Ishikawa (cell line): ENCODE measurements at regions not wholly inside any gene's neighbourhood (a gene's known extent, or its start where the extent isn't known, plus 50 kb on each side); places are given as distances from the start of the nearest gene placed in this dataset.

Experiments used
- CEBPB ChIP-seq: IDR thresholded peaks from 2 replicates; pipeline ENCODE4 v1.6.1; 2012
- CREB1 ChIP-seq: IDR thresholded peaks from 2 replicates; pipeline ENCODE4 v1.6.1; 2012; ENCODE audit warnings: low read depth
- EGR1 ChIP-seq: IDR thresholded peaks from 2 replicates; pipeline ENCODE4 v1.6.1; 2012
- EP300 ChIP-seq: IDR thresholded peaks from 2 replicates; pipeline ENCODE4 v1.6.1; 2012; ENCODE audit warnings: borderline replicate concordance
- FOXM1 ChIP-seq: IDR thresholded peaks from 2 replicates; pipeline ENCODE4 v1.6.1; 2012; ENCODE audit warnings: low read depth, borderline replicate concordance
- NFIC ChIP-seq: IDR thresholded peaks from 2 replicates; pipeline ENCODE4 v1.6.1; 2012
- RAD21 ChIP-seq: IDR thresholded peaks from 2 replicates; pipeline ENCODE4 v1.6.1; 2012; ENCODE audit warnings: low read depth
- TAF1 ChIP-seq: IDR thresholded peaks from 2 replicates; pipeline ENCODE4 v1.6.1; 2012; ENCODE audit warnings: low read depth, mild to moderate bottlenecking
- TCF12 ChIP-seq: IDR thresholded peaks from 2 replicates; pipeline ENCODE4 v1.6.1; 2012; ENCODE audit warnings: low read depth
- TEAD4 ChIP-seq: IDR thresholded peaks from 2 replicates; pipeline ENCODE4 v1.6.1; 2012
- YY1 ChIP-seq: IDR thresholded peaks from 2 replicates; pipeline ENCODE4 v1.6.1; 2012; ENCODE audit warnings: low read depth
- ZBTB7A ChIP-seq: IDR thresholded peaks from 2 replicates; pipeline ENCODE4 v1.6.1; 2012; ENCODE audit warnings: low read depth
- TF ChIP-seq, protein P1 (sequence below): IDR thresholded peaks from 2 replicates; pipeline ENCODE4 v1.6.1; 2012; ENCODE audit warnings: low read depth, mild to moderate bottlenecking
- TF ChIP-seq, protein P2 (sequence below): IDR thresholded peaks from 2 replicates; pipeline ENCODE4 v1.6.1; 2012
- TF ChIP-seq, protein P3 (sequence below): IDR thresholded peaks from 2 replicates; pipeline ENCODE4 v1.6.1; 2012

DNA sequence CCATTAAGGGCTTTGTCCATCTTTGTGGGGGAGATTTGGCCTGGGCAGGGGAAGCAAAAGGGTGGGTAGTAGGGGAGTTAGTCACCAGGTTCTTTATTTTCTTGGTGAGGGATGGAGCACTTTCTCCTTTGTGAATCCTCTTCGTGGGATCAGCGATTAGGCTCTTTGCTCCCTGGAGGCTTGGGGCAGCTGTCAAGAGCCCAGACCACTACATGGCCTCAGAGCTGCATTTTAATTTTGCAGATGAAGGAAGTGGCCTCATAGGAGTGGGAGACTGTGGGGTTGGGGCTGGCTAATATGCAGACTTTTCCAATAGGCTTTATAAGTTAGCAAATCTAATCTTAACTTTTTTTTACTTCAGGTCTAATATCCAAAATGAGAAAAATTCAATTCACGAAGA, 168.1 kb upstream of the DEFB112 start:
- TF ChIP-seq, protein P1, sequence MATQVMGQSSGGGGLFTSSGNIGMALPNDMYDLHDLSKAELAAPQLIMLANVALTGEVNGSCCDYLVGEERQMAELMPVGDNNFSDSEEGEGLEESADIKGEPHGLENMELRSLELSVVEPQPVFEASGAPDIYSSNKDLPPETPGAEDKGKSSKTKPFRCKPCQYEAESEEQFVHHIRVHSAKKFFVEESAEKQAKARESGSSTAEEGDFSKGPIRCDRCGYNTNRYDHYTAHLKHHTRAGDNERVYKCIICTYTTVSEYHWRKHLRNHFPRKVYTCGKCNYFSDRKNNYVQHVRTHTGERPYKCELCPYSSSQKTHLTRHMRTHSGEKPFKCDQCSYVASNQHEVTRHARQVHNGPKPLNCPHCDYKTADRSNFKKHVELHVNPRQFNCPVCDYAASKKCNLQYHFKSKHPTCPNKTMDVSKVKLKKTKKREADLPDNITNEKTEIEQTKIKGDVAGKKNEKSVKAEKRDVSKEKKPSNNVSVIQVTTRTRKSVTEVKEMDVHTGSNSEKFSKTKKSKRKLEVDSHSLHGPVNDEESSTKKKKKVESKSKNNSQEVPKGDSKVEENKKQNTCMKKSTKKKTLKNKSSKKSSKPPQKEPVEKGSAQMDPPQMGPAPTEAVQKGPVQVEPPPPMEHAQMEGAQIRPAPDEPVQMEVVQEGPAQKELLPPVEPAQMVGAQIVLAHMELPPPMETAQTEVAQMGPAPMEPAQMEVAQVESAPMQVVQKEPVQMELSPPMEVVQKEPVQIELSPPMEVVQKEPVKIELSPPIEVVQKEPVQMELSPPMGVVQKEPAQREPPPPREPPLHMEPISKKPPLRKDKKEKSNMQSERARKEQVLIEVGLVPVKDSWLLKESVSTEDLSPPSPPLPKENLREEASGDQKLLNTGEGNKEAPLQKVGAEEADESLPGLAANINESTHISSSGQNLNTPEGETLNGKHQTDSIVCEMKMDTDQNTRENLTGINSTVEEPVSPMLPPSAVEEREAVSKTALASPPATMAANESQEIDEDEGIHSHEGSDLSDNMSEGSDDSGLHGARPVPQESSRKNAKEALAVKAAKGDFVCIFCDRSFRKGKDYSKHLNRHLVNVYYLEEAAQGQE = no peak
- TF ChIP-seq YY1 (no peak), TEAD4 (no peak), TCF12 (no peak), CREB1 (no peak), CEBPB (no peak), RAD21 (no peak), EGR1 (no peak), FOXM1 (no peak), NFIC (no peak), EP300 (no peak), TAF1 (no peak)
- TF ChIP-seq, protein P2, sequence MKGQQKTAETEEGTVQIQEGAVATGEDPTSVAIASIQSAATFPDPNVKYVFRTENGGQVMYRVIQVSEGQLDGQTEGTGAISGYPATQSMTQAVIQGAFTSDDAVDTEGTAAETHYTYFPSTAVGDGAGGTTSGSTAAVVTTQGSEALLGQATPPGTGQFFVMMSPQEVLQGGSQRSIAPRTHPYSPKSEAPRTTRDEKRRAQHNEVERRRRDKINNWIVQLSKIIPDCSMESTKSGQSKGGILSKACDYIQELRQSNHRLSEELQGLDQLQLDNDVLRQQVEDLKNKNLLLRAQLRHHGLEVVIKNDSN = no peak

GRCh38 chr6:50236164-50236563, 186.4 kb upstream of the DEFB112 start:
- TF ChIP-seq TCF12 (no peak), NFIC (no peak), RAD21 (no peak), CREB1 (no peak), FOXM1 (no peak), YY1 (no peak), TEAD4 (no peak), TAF1 (no peak), CEBPB (no peak), EP300 (no peak), EGR1 (no peak), ZBTB7A (no peak)
- TF ChIP-seq, protein P1 = no peak
- TF ChIP-seq, protein P3, sequence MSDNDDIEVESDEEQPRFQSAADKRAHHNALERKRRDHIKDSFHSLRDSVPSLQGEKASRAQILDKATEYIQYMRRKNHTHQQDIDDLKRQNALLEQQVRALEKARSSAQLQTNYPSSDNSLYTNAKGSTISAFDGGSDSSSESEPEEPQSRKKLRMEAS = no peak
- TF ChIP-seq, protein P2 = no peak

DNA sequence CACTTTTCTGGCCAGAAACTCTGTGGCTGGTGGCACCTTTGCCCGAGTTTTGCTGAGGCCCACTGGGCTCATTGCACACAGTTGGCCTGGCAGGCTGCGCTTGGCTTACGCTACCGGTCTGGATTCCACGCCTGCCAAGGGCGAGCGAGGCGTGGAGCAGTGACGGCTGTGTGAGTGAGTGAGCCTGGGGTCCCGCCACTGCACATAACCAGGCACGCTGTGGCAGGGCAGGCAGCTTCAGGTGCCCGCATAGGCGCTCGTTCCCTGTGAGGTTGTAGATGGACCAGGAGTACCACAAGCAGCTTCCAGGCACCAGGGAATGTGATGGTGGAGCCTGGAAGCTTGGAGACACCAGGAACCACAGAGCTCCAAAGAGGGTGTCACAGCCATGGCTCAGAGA, 190.1 kb upstream of the DEFB112 start:
- TF ChIP-seq TAF1 (no peak), RAD21 (no peak), TCF12 (no peak), EP300 (no peak), TEAD4 (no peak), ZBTB7A (no peak), FOXM1 (no peak), CEBPB (no peak), NFIC (no peak), YY1 (no peak), EGR1 (no peak), CREB1 (no peak)
- TF ChIP-seq, protein P3 = no peak
- TF ChIP-seq, protein P2 = no peak
- TF ChIP-seq, protein P1 = no peak

GRCh38 chr6:50240986-50241385, 191.3 kb upstream of the DEFB112 start:
- no peak for TF ChIP-seq TEAD4
- TF ChIP-seq, protein P2 = no peak
